ENCODE measurements at regions not wholly inside any gene's neighbourhood (a gene's known extent, or its start where the extent isn't known, plus 50 kb on each side); places are given as distances from the start of the nearest gene placed in this dataset.
"Not testable (repeated sequence)": the region's sequence is repeated elsewhere in the genome, so short reads cannot be mapped to it uniquely, and the experiment has no call there.

DNA sequence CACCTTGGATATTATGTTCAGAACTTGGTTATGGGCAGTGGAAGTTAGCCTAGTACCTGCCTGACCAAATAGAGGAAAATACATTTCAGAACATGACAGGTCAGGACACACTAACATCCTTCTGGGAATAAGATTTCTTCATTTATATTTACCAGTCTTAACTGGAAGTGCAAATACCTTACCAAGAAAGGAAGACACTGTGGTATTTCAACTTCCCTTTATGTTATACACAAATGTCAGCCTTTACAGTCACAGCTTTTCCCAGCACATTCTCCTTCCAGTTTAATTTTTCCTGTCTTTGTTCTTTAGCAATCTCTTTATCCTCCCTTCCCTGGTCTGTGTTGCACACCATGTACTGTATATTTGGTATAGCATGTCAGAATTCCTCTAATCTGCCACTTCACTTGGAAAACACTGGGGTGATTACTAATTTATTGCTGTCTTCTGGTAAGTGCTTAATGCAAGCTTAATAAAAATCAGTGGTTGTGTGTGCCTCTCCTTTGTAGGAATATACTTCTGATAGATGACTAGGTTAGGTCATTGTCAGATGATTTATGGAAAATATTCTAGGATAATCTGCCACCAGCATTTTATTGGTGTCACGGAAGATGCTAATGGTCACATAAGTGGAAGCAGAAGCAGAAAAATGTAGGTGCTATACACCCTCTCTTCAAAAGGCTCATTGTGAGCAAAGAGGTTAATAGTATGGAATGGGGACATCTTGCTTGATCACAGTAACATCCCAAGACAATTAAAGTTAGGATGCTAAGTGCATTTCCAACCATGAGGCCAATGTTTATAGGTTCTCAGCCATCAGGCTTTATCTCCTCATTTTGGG lies 124.3 kb upstream of the STARD13 start:
- no peak for DNase-seq (ENCODE audit: insufficient read length, low spot score)
- no peak for FAIRE-seq

DNA sequence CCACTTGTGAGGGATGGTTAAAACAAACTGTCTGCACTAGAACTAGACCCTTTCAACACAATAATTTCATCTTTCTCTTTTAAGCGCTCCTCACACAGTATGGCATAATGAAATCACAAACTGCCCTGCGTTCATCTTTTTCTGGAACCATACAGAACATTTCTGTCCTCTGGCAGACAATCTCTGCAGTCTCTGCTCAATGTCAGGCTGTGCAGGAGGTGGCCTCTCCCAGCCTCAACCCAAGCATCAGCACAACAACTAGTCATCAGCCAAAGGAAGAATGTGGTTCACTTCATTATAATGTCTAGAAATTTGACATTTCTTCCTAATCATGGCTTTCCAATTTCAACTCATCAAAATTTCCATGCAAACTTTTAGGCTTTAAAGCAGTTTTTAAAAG lies 125.1 kb upstream of the STARD13 start:
- DNase-seq (ENCODE audit: insufficient read length, low spot score) (no peak), FAIRE-seq (no peak)

DNA sequence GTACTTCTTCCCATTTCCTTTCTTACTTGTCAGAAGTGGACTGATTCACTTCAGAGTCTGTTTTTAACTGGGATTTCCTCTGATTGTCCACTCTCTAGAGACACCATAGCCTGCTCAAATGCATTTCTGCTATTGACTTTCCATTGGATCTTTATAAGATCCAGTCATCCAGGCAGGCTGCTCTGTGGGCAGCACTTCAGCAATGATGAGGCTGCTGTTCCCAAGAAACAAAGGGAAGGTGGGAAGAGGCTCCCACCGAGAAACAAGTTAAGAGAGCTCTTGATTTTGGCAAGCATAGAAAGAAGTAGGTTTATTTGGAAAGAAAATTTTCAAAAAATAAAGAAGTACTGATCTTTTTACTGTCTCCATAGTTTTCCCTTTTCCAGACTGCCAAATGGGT lies 125.8 kb upstream of the STARD13 start:
- DNase-seq (ENCODE audit: insufficient read length, low spot score) (no peak), FAIRE-seq (no peak)

DNA sequence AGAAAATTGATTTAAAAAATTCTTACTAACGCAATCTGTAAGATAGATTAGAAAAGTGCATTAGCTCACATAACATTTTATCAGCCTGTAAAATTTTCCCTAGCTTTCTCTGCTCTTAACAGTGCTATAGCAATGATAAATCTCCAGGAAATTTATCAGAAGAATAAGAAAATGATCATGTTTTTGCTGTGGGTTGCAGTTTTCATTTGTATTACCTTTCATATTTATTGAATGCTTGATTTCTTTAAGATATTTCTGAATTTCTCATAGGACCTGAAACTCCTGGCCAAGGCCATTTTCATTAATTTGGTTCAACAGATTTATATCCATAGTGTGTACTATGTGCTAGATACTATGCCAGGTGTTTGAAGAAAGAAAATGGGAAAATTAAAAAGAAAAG lies 130.3 kb upstream of the STARD13 start:
- DNase-seq (ENCODE audit: insufficient read length, low spot score), result no peak
- no peak for FAIRE-seq

GRCh38 chr13:33418224-33418953 lies 132.8 kb upstream of the STARD13 start:
- not testable (repeated sequence) for DNase-seq (ENCODE audit: insufficient read length, low spot score); FAIRE-seq

DNA sequence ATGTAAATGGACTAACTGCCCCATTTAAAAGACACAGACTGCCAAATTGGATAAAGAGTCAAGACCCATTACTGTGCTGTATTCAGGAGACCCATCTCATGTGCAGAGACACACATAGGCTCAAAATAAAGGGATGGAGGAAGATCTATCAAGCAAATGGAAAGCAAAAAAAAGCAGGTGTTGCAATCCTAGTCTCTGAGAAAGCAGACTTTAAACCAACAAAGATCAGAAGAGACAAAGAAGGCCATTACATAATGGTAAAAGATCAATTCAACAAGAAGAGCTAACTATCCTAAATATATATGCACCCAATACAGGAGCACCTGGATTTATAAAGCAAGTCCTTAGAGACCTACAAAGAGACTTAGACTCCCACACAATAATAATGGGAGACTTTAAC lies 134.6 kb upstream of the STARD13 start:
- not testable (repeated sequence) for DNase-seq (ENCODE audit: insufficient read length, low spot score); FAIRE-seq

GRCh38 chr13:33426131-33426530 lies 140.6 kb upstream of the STARD13 start:
- FAIRE-seq (no peak), DNase-seq (ENCODE audit: insufficient read length, low spot score) (no peak)

- FAIRE-seq (no peak), DNase-seq (ENCODE audit: insufficient read length, low spot score) (no peak)
Observed at GRCh38 chr13:33433316-33433715, 147.8 kb upstream of the STARD13 start.

GRCh38 chr13:33434676-33435075 lies 149.1 kb upstream of the STARD13 start:
- FAIRE-seq, result no peak
- no peak for DNase-seq (ENCODE audit: insufficient read length, low spot score)

DNA sequence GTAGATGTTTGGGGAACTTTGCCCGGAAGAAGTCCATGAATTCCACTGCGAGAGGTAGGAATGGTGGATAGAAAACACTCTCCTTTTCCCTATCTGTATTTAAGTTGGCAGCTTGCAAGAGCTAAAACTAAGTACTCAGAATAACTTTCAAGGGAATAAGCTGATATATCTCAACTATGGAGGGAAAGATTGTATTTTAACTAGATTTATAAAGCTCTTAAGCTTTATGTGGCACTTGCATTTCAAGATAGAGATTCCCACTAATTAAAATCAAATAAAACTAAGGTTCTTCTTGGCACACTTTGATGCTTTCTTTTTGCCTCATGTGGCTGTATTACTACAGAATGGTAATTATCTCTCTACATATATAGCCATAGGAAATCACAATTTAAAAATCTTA lies 149.7 kb upstream of the STARD13 start:
- DNase-seq (ENCODE audit: insufficient read length, low spot score) (no peak), FAIRE-seq (no peak)

DNA sequence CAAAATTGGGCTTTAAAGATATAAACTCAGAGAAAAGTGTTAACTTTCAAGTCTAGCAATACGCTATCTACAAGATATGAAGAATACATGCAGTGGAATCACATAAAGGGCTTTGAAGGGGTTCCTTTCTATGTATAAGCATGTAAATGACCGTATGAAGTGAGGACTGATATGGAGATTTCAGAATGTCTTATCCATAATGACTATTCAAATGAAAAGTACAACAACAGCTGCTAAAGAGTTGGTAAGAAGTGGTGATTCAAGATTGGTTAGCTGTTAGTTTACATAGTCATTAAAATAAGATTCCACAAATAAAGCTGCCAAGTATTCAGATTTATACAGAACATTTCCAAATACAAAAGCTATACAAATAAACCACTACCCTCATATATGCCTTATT lies 153.4 kb upstream of the STARD13 start:
- FAIRE-seq (no peak), DNase-seq (ENCODE audit: insufficient read length, low spot score) (no peak)

DNA sequence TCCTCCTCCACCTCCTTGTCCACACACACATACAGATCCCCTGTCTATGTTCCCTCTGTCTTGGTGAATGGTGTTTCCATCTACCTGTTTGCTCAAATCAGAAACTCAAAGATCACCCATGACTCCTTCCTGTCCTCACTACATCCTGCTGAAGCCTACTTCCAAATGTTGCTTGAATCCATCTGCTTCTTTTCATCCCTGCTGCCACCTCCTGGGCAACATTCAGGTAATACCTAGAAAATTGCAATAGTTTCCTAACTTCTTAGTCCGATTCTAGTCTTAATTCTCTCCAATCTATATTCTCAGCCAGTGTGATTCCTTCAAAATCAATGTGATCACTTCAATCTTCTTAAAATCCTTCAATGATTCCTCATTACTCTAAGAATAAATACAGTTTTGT lies 155.5 kb upstream of the STARD13 start:
- no peak for DNase-seq (ENCODE audit: insufficient read length, low spot score)
- no peak for FAIRE-seq

GRCh38 chr13:33445024-33445423 lies 159.5 kb upstream of the STARD13 start:
- no peak for FAIRE-seq

GRCh38 chr13:33445476-33445875 lies 159.9 kb upstream of the STARD13 start:
- FAIRE-seq (no peak), DNase-seq (ENCODE audit: insufficient read length, low spot score) (no peak)

More at GRCh38 chr13:33445024-33445423, 159.5 kb upstream of the STARD13 start:
- DNase-seq (ENCODE audit: insufficient read length, low spot score), result no peak

DNA sequence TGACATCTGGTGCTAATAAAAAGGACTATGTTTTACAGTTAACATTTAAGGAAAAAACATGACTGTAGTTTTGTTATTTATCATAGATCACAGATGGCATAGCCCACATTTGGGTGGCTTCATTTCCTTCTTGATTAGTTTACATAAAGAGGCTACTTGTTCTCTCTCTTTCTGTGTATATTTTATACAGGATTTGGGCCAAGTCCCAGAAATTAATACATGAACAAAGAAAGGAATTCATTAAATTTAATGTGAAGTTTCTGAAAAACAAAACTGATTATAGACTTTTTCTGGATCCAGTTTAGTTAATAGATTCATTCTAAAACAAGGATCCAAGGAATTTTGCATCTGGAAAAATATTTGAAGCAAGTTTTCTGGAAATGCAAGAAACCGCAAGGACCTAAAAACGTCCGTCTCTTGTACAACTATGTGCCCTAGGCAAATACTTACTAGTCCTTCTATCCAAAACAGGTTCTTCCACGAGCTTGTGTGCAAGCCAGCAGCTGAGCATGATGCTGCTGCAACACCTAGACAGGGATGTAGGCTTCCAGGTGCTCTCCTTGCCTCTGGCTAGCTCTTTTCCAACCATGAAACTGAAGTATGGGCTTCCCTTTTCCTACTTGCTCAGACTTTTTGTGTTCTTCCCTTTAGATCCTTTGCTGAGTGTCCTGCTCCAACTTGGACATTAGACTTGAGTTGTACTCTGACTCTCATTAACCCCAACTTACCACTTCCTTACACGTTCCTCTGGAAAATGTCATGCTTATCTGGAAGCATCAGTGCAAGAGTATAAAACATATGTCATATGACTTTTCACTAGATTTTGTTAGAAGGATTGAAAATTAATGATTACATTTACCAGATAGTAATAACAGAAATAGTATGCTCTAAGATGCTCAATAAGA lies 161.5 kb upstream of the STARD13 start:
- no peak for FAIRE-seq
- DNase-seq (ENCODE audit: insufficient read length, low spot score), result no peak

DNA sequence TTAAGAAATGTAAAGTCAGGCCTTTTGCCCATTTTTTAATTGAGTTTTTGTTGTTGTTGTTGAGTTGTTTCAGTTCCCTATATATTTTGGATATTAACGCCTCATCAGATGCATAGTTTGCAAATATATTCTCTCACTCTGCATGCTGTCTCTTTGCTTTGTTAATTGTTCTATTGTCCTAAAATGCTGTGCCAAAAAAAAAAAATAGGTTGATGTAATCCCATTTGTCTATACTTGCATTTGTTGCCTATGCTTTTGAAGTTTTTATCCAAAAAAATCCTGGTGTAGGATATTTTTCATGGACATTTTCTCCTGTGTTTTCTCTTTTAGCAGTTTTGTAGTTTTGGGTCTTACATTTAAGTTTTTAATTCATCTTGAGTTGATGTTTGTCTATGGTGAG lies 163.3 kb upstream of the STARD13 start:
- DNase-seq (ENCODE audit: insufficient read length, low spot score) (no peak), FAIRE-seq (no peak)

DNA sequence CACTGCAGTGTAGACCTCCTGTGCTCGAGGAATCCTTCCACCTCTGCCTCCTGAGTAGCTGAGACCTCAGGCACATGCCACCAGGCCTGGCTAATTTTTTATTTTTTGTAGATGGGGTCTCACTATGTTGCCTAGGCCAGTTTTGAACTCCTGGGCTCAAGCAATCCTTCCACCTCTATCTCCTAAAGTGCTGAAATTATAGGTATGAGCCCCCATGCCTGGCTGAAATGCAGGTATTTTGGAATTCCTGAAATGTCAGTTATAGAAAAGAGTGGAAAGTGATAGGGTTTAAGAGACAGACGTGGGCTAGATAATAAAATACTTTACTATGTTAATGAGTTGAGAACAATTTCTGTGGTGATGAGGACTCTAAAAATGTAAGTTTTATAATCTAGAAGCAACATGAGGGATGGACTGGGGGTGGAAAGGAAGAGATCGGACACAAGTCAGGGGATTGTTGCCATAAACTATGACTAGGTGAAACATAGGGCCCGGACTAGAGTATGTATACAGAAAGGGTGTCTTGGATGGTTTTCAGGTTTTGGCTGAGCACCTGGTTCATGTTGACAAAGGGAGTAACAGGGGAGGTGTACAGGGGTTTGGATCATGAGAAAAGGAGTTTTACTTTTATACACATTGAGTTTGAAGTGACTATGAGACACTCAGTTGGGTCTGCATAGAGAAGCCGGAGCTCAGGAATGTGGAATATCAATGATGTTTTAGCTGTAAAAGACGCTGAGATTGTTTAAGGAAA lies 165.6 kb upstream of the STARD13 start:
- no peak for FAIRE-seq
- DNase-seq (ENCODE audit: insufficient read length, low spot score), result no peak

- FAIRE-seq (no peak), DNase-seq (ENCODE audit: insufficient read length, low spot score) (no peak)
Observed at GRCh38 chr13:33452873-33453517, 167.4 kb upstream of the STARD13 start.

DNA sequence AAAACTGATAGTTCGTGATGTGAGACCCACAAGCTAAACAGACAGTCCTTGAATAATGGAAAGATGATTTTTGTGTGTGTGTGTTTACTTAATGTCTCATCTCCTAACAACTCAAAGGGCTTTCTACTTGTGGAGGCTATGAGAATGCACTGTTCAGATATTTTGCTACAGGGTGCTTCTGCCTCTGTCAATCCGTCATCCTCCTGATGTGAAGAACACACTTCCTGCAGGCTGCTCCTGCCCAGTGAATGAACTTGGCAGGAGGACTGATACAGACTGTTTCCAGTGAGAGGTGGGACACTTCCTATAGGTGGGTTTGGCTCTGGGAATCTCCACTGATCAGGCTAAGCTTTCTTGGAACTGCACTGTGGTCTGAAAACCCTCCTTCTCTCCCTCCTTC lies 168.4 kb upstream of the STARD13 start:
- FAIRE-seq, result no peak
- DNase-seq (ENCODE audit: insufficient read length, low spot score), result no peak
